ENCODE measurements at regions not wholly inside any gene's neighbourhood (a gene's known extent, or its start where the extent isn't known, plus 50 kb on each side); places are given as distances from the start of the nearest gene placed in this dataset.
"Not testable (repeated sequence)": the region's sequence is repeated elsewhere in the genome, so short reads cannot be mapped to it uniquely, and the experiment has no call there.

- not testable (repeated sequence) for H3K4me1 Mint-ChIP-seq (ENCODE audit: low read depth); DNase-seq (ENCODE audit: low spot score); H3K27me3 Mint-ChIP-seq (ENCODE audit: low read depth); H3K27ac Mint-ChIP-seq (ENCODE audit: unreplicated experiment); H3K36me3 Mint-ChIP-seq (ENCODE audit: low read depth); H3K4me3 Mint-ChIP-seq (ENCODE audit: unreplicated experiment)
- peaks cover 18% of the 10 kb centered on the region for H3K9me3 Mint-ChIP-seq (ENCODE audit: low read depth)
Observed at GRCh38 chr16:46383581-46383980, 237.6 kb downstream of the SHCBP1 start.

GRCh38 chr16:46382791-46383541 is 238.2 kb downstream of the SHCBP1 start:
- not testable (repeated sequence) for DNase-seq (ENCODE audit: low spot score); H3K4me3 Mint-ChIP-seq (ENCODE audit: unreplicated experiment); H3K27me3 Mint-ChIP-seq (ENCODE audit: low read depth); H3K36me3 Mint-ChIP-seq (ENCODE audit: low read depth); H3K4me1 Mint-ChIP-seq (ENCODE audit: low read depth); H3K27ac Mint-ChIP-seq (ENCODE audit: unreplicated experiment)
- peaks cover 18% of the 10 kb centered on the region for H3K9me3 Mint-ChIP-seq (ENCODE audit: low read depth)

GRCh38 chr16:46382079-46382478 is 239.1 kb downstream of the SHCBP1 start:
- not testable (repeated sequence) for H3K27ac Mint-ChIP-seq (ENCODE audit: unreplicated experiment); H3K4me1 Mint-ChIP-seq (ENCODE audit: low read depth); H3K4me3 Mint-ChIP-seq (ENCODE audit: unreplicated experiment); H3K27me3 Mint-ChIP-seq (ENCODE audit: low read depth); DNase-seq (ENCODE audit: low spot score); H3K36me3 Mint-ChIP-seq (ENCODE audit: low read depth)
- peaks cover 13% of the 10 kb centered on the region for H3K9me3 Mint-ChIP-seq (ENCODE audit: low read depth)

GRCh38 chr16:46381344-46381743 is 239.8 kb downstream of the SHCBP1 start:
- H3K4me1 Mint-ChIP-seq (ENCODE audit: low read depth); H3K27me3 Mint-ChIP-seq (ENCODE audit: low read depth); H3K4me3 Mint-ChIP-seq (ENCODE audit: unreplicated experiment); H3K36me3 Mint-ChIP-seq (ENCODE audit: low read depth); H3K27ac Mint-ChIP-seq (ENCODE audit: unreplicated experiment); DNase-seq (ENCODE audit: low spot score): not testable (repeated sequence)
- peaks cover 10% of the 10 kb centered on the region for H3K9me3 Mint-ChIP-seq (ENCODE audit: low read depth)
